ENCODE measurements at regions not wholly inside any gene's neighbourhood (a gene's known extent, or its start where the extent isn't known, plus 50 kb on each side); places are given as distances from the start of the nearest gene placed in this dataset.
"Not testable (repeated sequence)": the region's sequence is repeated elsewhere in the genome, so short reads cannot be mapped to it uniquely, and the experiment has no call there.

GRCh38 chrX:13189380-13189779, 130.5 kb downstream of the ATXN3L start:
- FAIRE-seq (no peak), DNase-seq (ENCODE audit: low spot score in 2 of 2) (no peak)

GRCh38 chrX:13188731-13189309, 131.0 kb downstream of the ATXN3L start:
- FAIRE-seq, result no peak
- DNase-seq (ENCODE audit: low spot score in 2 of 2), result no peak

GRCh38 chrX:13186643-13187042, 133.2 kb downstream of the ATXN3L start:
- not testable (repeated sequence) for DNase-seq (ENCODE audit: low spot score in 2 of 2); FAIRE-seq

GRCh38 chrX:13180807-13181206, 136.4 kb upstream of the FAM9C start:
- no peak for DNase-seq (ENCODE audit: low spot score in 2 of 2)
- FAIRE-seq, result no peak

- FAIRE-seq, result no peak
- DNase-seq (ENCODE audit: low spot score in 2 of 2), result no peak
Measured at GRCh38 chrX:13179586-13179985, 135.2 kb upstream of the FAM9C start.

- FAIRE-seq (no peak), DNase-seq (ENCODE audit: low spot score in 2 of 2) (no peak)
Measured at GRCh38 chrX:13179100-13179499, 134.7 kb upstream of the FAM9C start.

- no peak for FAIRE-seq
- no peak for DNase-seq (ENCODE audit: low spot score in 2 of 2)
Measured at GRCh38 chrX:13177921-13178566, 133.6 kb upstream of the FAM9C start.

- no peak for FAIRE-seq
Measured at GRCh38 chrX:13175056-13175455, 130.6 kb upstream of the FAM9C start.

GRCh38 chrX:13170966-13171558, 126.6 kb upstream of the FAM9C start:
- FAIRE-seq (no peak), DNase-seq (ENCODE audit: low spot score in 2 of 2) (no peak)

More at GRCh38 chrX:13175056-13175455, 130.6 kb upstream of the FAM9C start:
- no peak for DNase-seq (ENCODE audit: low spot score in 2 of 2)

- no peak for DNase-seq (ENCODE audit: low spot score in 2 of 2)
- FAIRE-seq, result no peak
Measured at GRCh38 chrX:13169684-13170083, 125.3 kb upstream of the FAM9C start.

- DNase-seq (ENCODE audit: low spot score in 2 of 2) (no peak), FAIRE-seq (no peak)
Measured at GRCh38 chrX:13168269-13168668, 123.8 kb upstream of the FAM9C start.

- no peak for FAIRE-seq
Measured at GRCh38 chrX:13167481-13168231, 123.2 kb upstream of the FAM9C start.

GRCh38 chrX:13165266-13166189, 121.1 kb upstream of the FAM9C start:
- FAIRE-seq, result no peak

More at GRCh38 chrX:13167481-13168231, 123.2 kb upstream of the FAM9C start:
- DNase-seq (ENCODE audit: low spot score in 2 of 2), result no peak

GRCh38 chrX:13164611-13165010, 120.2 kb upstream of the FAM9C start:
- DNase-seq (ENCODE audit: low spot score in 2 of 2) (no peak), FAIRE-seq (no peak)

More at GRCh38 chrX:13165266-13166189, 121.1 kb upstream of the FAM9C start:
- no peak for DNase-seq (ENCODE audit: low spot score in 2 of 2)

GRCh38 chrX:13162772-13163410, 118.5 kb upstream of the FAM9C start:
- DNase-seq (ENCODE audit: low spot score in 2 of 2), result no peak
- no peak for FAIRE-seq

- no peak for FAIRE-seq
- DNase-seq (ENCODE audit: low spot score in 2 of 2), result no peak
Measured at GRCh38 chrX:13159886-13160285, 115.5 kb upstream of the FAM9C start.

- FAIRE-seq, result no peak
Measured at GRCh38 chrX:13158911-13159310, 114.5 kb upstream of the FAM9C start.

GRCh38 chrX:13155550-13155949, 111.1 kb upstream of the FAM9C start:
- not testable (repeated sequence) for DNase-seq (ENCODE audit: low spot score in 2 of 2); FAIRE-seq

More at GRCh38 chrX:13158911-13159310, 114.5 kb upstream of the FAM9C start:
- no peak for DNase-seq (ENCODE audit: low spot score in 2 of 2)

GRCh38 chrX:13153796-13154195, 109.4 kb upstream of the FAM9C start:
- FAIRE-seq (no peak), DNase-seq (ENCODE audit: low spot score in 2 of 2) (no peak)

Measured in frontal cortex (tissue), 3 donors.